A549 (cell line): ENCODE measurements at regions not wholly inside any gene's neighbourhood (a gene's known extent, or its start where the extent isn't known, plus 50 kb on each side); places are given as distances from the start of the nearest gene placed in this dataset.

Source experiments
- ATAC-seq, 2 experiments: fragments of 200-7000 bp in 1 of 2; fragments of >200 bp in 1 of 2; cut with Nextera tagmentation in 1 of 2; cut with Tn5 transposase in 1 of 2; 3 replicates each; pipeline versions ENCODE4 v1.8.0 to v1.9.1; 2018 to 2020; ENCODE audit warnings: mild to moderate bottlenecking in 1 of 2, moderate library complexity in 1 of 2
- CTCF ChIA-PET: fragments of 300-600 bp; sonication (Branson Sonifier 250); formaldehyde crosslinking; extraction: SDS; loops from one replicate; lab custom pipeline; 2021; ENCODE audit warnings: antibody characterized with exemption, inconsistent platforms; lab: Yijun Ruan, JAX
- POLR2A ChIA-PET: fragments of 350-600 bp; formaldehyde crosslinking; extraction: SDS; loops from one replicate; lab custom pipeline; 2021; ENCODE audit warnings: antibody characterized with exemption, inconsistent platforms; lab: Yijun Ruan, JAX
- DNase-seq, 2 experiments: peaks; one replicate each; pipeline versions ENCODE4 v3.0.0 to v3.0.0-alpha.2; 2011 to 2016; ENCODE audit warnings: low read depth in 1 of 2, low spot score in 1 of 2
- FAIRE-seq: peaks from 2 replicates; lab custom pipeline; 2011; peaks lifted over from hg19 to GRCh38; lab: Jason Lieb, UNC
- H3K27ac ChIP-seq, 2 experiments: fragments of >200 bp; sonication (Bioruptor Twin); formaldehyde crosslinking; 3 replicates each; pipeline ENCODE4 v1.5.1; 2016 to 2017
- H3K4me1 ChIP-seq: fragments of >200 bp; sonication (Bioruptor Twin); formaldehyde crosslinking; 3 replicates; pipeline ENCODE4 v1.6.1; 2016
- H3K4me2 ChIP-seq: fragments of >200 bp; sonication (Bioruptor Twin); formaldehyde crosslinking; 3 replicates; pipeline ENCODE4 v1.6.1; 2016
- H3K4me3 ChIP-seq: fragments of >200 bp; sonication (Bioruptor Twin); formaldehyde crosslinking; 3 replicates; pipeline ENCODE4 v1.5.1; 2016
- H3K9me3 ChIP-seq: fragments of >200 bp; sonication (Bioruptor Twin); formaldehyde crosslinking; 3 replicates; pipeline ENCODE4 v1.6.1; 2016
- BHLHE40 ChIP-seq: IDR thresholded peaks from 2 replicates; pipeline ENCODE4 v1.6.1; 2012; ENCODE audit warnings: low read depth, low read length, inconsistent platforms
- CEBPB ChIP-seq, 2 experiments: fragments of >200 bp in 1 of 2; sonication (Bioruptor Twin) in 1 of 2; formaldehyde crosslinking in 1 of 2; IDR thresholded peaks; 2 replicates each; pipeline ENCODE4 v1.6.1; 2012 to 2016
- CHD2 ChIP-seq: fragments of 150-350 bp; IDR thresholded peaks from 2 replicates; pipeline ENCODE4 v1.6.1; 2014; ENCODE audit warnings: low read length; ENCODE audit not compliant: partially characterized antibody
- CTCF ChIP-seq: fragments of >200 bp; sonication (Bioruptor Twin); formaldehyde crosslinking; IDR thresholded peaks from 3 replicates; pipeline ENCODE4 v1.5.1; 2016
- EHMT2 ChIP-seq: fragments of 200-600 bp; sonication (generic); IDR thresholded peaks from 2 replicates; pipeline ENCODE4 v1.6.1; 2016; ENCODE audit warnings: antibody characterized with exemption, low read depth, mild to moderate bottlenecking, moderate library complexity
- GATA3 ChIP-seq: IDR thresholded peaks from 2 replicates; pipeline ENCODE4 v1.6.1; 2012; ENCODE audit warnings: borderline replicate concordance
- HES2 ChIP-seq: fragments of >200 bp; sonication (Bioruptor Twin); formaldehyde crosslinking; IDR thresholded peaks from 2 replicates; pipeline ENCODE4 v1.6.1; 2016
- HEYL ChIP-seq: fragments of 250-450 bp; sonication (Bioruptor Pico); IDR thresholded peaks from 2 replicates; pipeline ENCODE4 v1.8.0; 2021; ENCODE audit warnings: mild to moderate bottlenecking, moderate library complexity
- HOXA7 ChIP-seq: fragments of 250-450 bp; sonication (Bioruptor Pico); IDR thresholded peaks from 2 replicates; pipeline ENCODE4 v1.5.0; 2020; ENCODE audit warnings: mild to moderate bottlenecking, moderate library complexity
- HOXB13 ChIP-seq: fragments of 250-450 bp; sonication (Bioruptor Pico); IDR thresholded peaks from 2 replicates; pipeline ENCODE4 v1.5.0; 2020; ENCODE audit warnings: low read depth, mild to moderate bottlenecking, moderate library complexity
- HOXB5 ChIP-seq: fragments of 250-450 bp; sonication (Bioruptor Pico); IDR thresholded peaks from 2 replicates; pipeline ENCODE4 v1.5.0; 2020; ENCODE audit warnings: mild to moderate bottlenecking, moderate library complexity
- JUNB ChIP-seq: fragments of >200 bp; sonication (Bioruptor Twin); formaldehyde crosslinking; IDR thresholded peaks from 2 replicates; pipeline ENCODE4 v1.6.1; 2016
- MAFK ChIP-seq: fragments of 450-650 bp; IDR thresholded peaks from 2 replicates; pipeline ENCODE4 v1.6.1; 2014; ENCODE audit not compliant: partially characterized antibody
- MAZ ChIP-seq: fragments of 150-350 bp; IDR thresholded peaks from 2 replicates; pipeline ENCODE4 v1.6.1; 2014; ENCODE audit warnings: antibody characterized with exemption, low read depth, low read length, borderline replicate concordance
- MYC ChIP-seq: IDR thresholded peaks from 2 replicates; pipeline ENCODE4 v1.6.1; 2012; ENCODE audit warnings: mild to moderate bottlenecking, inconsistent platforms, low read length, improper control_type of control experiment, borderline replicate concordance
- NFE2L2 ChIP-seq: fragments of 150-350 bp; conservative IDR thresholded peaks from 2 replicates; pipeline ENCODE4 v1.6.1; 2014; ENCODE audit warnings: low read length
- NPAS2 ChIP-seq: fragments of 250-450 bp; sonication (Bioruptor Pico); IDR thresholded peaks from 2 replicates; pipeline ENCODE4 v1.8.0; 2022; ENCODE audit warnings: mild to moderate bottlenecking, moderate library complexity, borderline replicate concordance
- RAD21 ChIP-seq, 2 experiments: fragments of >200 bp in 1 of 2; sonication (Bioruptor Twin) in 1 of 2; formaldehyde crosslinking in 1 of 2; IDR thresholded peaks in 1 of 2; conservative IDR thresholded peaks in 1 of 2; 2 replicates in 1 of 2; 3 replicates in 1 of 2; pipeline ENCODE4 v1.6.1; 2012 to 2018; ENCODE audit warnings: inconsistent platforms in 1 of 2
- RARB ChIP-seq: fragments of 250-450 bp; sonication (Bioruptor Pico); IDR thresholded peaks from 2 replicates; pipeline ENCODE4 v1.8.0; 2021; ENCODE audit warnings: mild to moderate bottlenecking, moderate library complexity
- RFX5 ChIP-seq: fragments of 450-650 bp; IDR thresholded peaks from 2 replicates; pipeline ENCODE4 v1.7.1; 2014; ENCODE audit warnings: antibody characterized with exemption, mild to moderate bottlenecking, moderate library complexity
- TFCP2L1 ChIP-seq: fragments of 250-450 bp; sonication (Bioruptor Pico); IDR thresholded peaks from 2 replicates; pipeline ENCODE4 v1.5.0; 2021; ENCODE audit warnings: mild to moderate bottlenecking
- TP53 ChIP-seq: fragments of 250-450 bp; sonication (Bioruptor Pico); IDR thresholded peaks from 2 replicates; pipeline ENCODE4 v1.5.0; 2021; ENCODE audit warnings: mild to moderate bottlenecking, moderate library complexity
- ZSCAN20 ChIP-seq: fragments of 250-450 bp; sonication (Bioruptor Pico); IDR thresholded peaks from 2 replicates; pipeline ENCODE4 v1.8.0; 2022; ENCODE audit warnings: mild to moderate bottlenecking, moderate library complexity
- WGBS: methylation state at CpG from one replicate; pipeline ENCODE4 v1.1.6; 2017; ENCODE audit errors: missing lambda C conversion rate; 5-methylcytosine and 5-hydroxymethylcytosine counted together

GRCh38 chr13:85592211-85592610, 207.0 kb downstream of the SLITRK6 start (continued):
- TF ChIP-seq NPAS2 (CRISPR knock-in tag): no peak

- TF ChIP-seq HOXA7 (CRISPR knock-in tag) (no peak), ZSCAN20 (CRISPR knock-in tag) (no peak), CEBPB (IDR thresholded peaks at IDR 0.05) (peak in 1 of 2 experiments; percentile 47; a peak in 1 of 4 replicates), BHLHE40 (no peak), CHD2 (no peak), RAD21 (conservative IDR thresholded peaks at IDR 0.05 in 1 of 2, IDR thresholded peaks at IDR 0.05 in 1 of 2) (no peak; a peak in 1 of 5 replicates), RFX5 (no peak), HOXB13 (CRISPR knock-in tag) (no peak), HES2 (no peak), MAFK (no peak), GATA3 (peak; percentile 61; the same call in 1 of the 2 replicates), HEYL (CRISPR knock-in tag) (no peak), NFE2L2 (no peak), JUNB (peak; percentile 45; the same call in 1 of the 2 replicates), RARB (CRISPR knock-in tag) (no peak), TP53 (CRISPR knock-in tag) (no peak)
- FAIRE-seq (no peak), DNase-seq (peak in 1 of 2 experiments; percentile 58), ATAC-seq (peak in 1 of 2 experiments; percentile 68; a peak in 2 of 6 replicates)
- POLR2A ChIA-PET: no interaction called here
- peak overlapping the region; percentile 26; the same call in 2 of the 3 replicates for H3K4me2 ChIP-seq
- CTCF ChIA-PET: no interaction called here
- peaks cover 3% of the 10 kb centered on the region; the same call in 1 of the 3 replicates for H3K9me3 ChIP-seq
- peak overlapping the region; percentile 64 to 72; a peak in 5 of 6 replicates for H3K27ac ChIP-seq
- H3K4me1 ChIP-seq: peaks cover 33% of the 10 kb centered on the region
- H3K4me3 ChIP-seq: no peak overlapping the region
- WGBS: 34% methylated on average over 2 of the region's 2 CpGs
These were observed 208.8 kb downstream of the SLITRK6 start for GRCh38 chr13:85590231-85590931.

- no peak for DNase-seq
- WGBS: 85% methylated on average over 5 of the region's 5 CpGs
- CTCF ChIA-PET: no interaction called here
- no peak for TF ChIP-seq HEYL (CRISPR knock-in tag)
- Histone ChIP-seq H3K4me2 (no peak overlapping the region), H3K27ac (peak overlapping the region; percentile 64 to 72; a peak in 4 of 6 replicates), H3K9me3 (peaks cover 3% of the 10 kb centered on the region; the same call in 1 of the 3 replicates), H3K4me3 (no peak overlapping the region), H3K4me1 (peaks cover 33% of the 10 kb centered on the region)
- no peak for ATAC-seq
- FAIRE-seq: no peak
- POLR2A ChIA-PET: no interaction called here
These were observed 210.2 kb downstream of the SLITRK6 start for GRCh38 chr13:85589021-85589420.

- DNase-seq: no peak
- FAIRE-seq: no peak
- CTCF ChIA-PET: no interaction called here
- Histone ChIP-seq H3K9me3 (peaks cover 3% of the 10 kb centered on the region; the same call in 1 of the 3 replicates), H3K4me1 (peaks cover 33% of the 10 kb centered on the region), H3K27ac (0 out of 6 replicates have a peak overlapping the region, but pooled peaks of 1 of the 2 experiments have one; percentile 72), H3K4me3 (no peak overlapping the region), H3K4me2 (no peak overlapping the region)
- WGBS: 64% methylated on average over 3 of the region's 3 CpGs
- TF ChIP-seq CTCF (no peak), CEBPB (IDR thresholded peaks at IDR 0.05) (no peak), HOXA7 (CRISPR knock-in tag) (no peak), HOXB5 (no peak), MYC (no peak), GATA3 (no peak), CHD2 (no peak), EHMT2 (no peak), MAZ (no peak), TFCP2L1 (no peak)
- no peak for ATAC-seq
- POLR2A ChIA-PET: no interaction called here
These were observed 210.9 kb downstream of the SLITRK6 start for GRCh38 chr13:85588359-85588758.
